Activated T-cell treated with anti-CD3 and anti-CD28 coated beads, Interleukin-2, amount 50 U/mL, for 48 hours (primary cell): ENCODE measurements at regions not wholly inside any gene's neighbourhood (a gene's known extent, or its start where the extent isn't known, plus 50 kb on each side); places are given as distances from the start of the nearest gene placed in this dataset.
"Not testable (repeated sequence)": the region's sequence is repeated elsewhere in the genome, so short reads cannot be mapped to it uniquely, and the experiment has no call there.

Experiments
- DNase-seq, 2 experiments: peaks; one replicate each; pipeline ENCODE4 v3.0.0-alpha.2; 2020

DNA sequence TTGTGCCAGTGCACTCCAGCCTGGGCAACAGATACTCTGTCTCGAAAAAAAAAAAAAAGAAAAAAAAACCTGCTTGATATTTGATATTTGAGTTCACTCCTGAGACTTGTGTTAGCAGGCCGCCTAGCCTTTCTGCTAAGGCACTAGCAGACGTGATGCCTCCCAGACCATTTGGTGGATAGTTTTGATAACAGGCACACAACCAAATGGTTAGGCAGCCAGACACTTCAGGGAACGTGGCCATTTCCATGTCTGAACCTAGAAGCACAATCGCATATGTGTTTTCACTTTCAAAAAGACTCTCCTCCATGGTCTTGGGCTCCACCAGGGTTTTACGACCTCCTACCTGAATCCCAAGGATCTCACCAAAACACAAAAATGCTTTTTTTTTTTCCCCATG is 1319.5 kb downstream of the BRINP3 start:
- DNase-seq, result no peak

DNA sequence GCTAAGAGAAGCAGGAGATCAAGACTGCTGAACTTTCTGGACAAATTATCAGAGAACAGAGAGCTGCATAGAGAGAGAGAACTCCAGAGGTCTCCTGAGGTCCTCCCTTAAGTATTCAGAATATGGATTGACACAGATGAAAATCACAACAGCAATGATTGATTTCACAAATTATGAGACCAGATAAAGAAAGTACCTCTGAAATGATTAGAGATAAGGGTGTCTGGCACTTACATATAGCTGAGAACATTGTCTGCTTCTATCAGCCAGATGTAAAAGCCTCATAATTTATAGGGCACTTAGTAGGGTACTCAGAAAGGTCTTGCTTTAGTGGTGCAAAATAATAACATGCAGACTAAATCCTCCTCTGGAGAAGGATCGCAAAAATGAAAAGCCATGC is 1301.8 kb downstream of the BRINP3 start:
- DNase-seq, result no peak

GRCh38 chr1:189180057-189180456 is 1297.6 kb downstream of the BRINP3 start:
- no peak for DNase-seq

DNA sequence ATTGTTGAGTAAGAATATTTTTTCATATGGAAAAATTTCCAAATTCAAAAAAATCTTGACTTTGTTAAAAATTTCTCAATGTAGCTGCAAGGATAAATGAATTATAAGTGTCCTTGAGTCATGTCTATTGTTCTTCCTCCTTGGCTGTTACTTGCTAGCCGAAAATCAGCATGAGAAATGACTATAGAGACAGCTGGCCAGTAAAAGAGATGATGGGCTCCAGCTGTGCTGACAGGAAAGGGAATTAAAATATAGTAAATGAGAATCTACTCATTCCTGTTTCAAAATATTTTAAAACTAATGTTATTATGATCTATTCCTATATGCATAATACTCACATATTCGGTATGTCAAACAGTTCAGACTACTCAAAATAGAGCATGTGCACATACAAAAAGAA is 1292.6 kb downstream of the BRINP3 start:
- DNase-seq, result no peak

GRCh38 chr1:189192741-189193520 is 1284.7 kb downstream of the BRINP3 start:
- no peak for DNase-seq

GRCh38 chr1:189205863-189206262 is 1271.8 kb downstream of the BRINP3 start:
- DNase-seq, result no peak

DNA sequence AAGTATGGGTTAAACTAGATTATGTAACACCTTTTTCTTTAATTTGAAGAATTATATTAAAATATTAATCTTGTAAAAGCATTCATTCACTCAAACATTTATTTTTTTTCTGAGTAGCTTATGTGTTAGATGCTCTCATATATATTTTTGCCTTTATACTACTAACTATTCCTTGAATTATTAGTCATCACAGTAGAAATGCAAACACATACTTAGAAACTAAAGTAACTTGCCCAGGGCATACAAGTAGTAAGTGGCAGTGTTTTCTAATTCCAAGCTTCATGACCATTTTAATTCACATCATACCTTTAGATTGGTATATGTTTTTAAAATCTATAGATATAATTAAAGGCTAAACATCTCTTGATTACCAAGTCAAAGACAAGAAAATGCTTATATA is 1271.0 kb downstream of the BRINP3 start:
- no peak for DNase-seq

DNA sequence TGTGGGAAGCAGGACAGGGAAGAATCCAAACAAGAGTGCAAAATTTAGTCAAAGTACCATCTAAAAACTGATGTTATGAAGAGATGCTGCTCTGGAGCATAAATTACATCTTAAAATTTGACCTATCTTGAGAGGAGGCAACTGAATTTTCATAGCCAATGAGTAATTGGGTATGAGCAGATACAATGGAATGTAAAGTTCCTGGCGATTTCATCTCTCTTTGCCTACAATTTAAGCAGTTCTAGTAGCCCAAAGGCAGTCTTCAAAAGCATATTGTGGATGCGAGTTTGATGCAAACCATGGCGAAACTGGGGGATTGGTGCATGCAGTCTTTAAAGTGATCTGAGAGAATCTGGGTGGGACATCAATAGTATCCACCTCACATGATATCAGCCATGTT is 1265.9 kb downstream of the BRINP3 start:
- no peak for DNase-seq

- DNase-seq, result no peak
Measured at GRCh38 chr1:189212606-189213005, 1265.1 kb downstream of the BRINP3 start.

- DNase-seq, result no peak
Measured at GRCh38 chr1:189216886-189217285, 1260.8 kb downstream of the BRINP3 start.

DNA sequence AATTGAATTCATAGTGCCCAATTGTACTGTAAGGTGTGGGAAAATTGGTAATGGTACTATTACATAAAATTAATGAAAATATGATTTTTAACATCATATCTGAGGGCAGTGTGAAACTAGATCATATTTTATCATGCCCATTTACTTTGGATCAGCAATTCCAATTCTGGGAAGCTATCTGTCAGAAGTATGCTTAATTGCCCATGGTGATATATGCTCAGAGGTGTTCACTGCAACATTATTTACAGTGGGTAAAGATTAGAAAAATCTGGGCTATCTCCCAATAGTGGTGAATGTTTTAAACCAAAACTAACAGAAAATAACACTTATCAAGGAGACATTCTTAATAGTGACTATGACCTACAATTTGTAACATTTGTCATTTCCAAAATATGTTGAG is 1260.0 kb downstream of the BRINP3 start:
- DNase-seq, result no peak

GRCh38 chr1:189220750-189221149 is 1256.9 kb downstream of the BRINP3 start:
- DNase-seq, result no peak

DNA sequence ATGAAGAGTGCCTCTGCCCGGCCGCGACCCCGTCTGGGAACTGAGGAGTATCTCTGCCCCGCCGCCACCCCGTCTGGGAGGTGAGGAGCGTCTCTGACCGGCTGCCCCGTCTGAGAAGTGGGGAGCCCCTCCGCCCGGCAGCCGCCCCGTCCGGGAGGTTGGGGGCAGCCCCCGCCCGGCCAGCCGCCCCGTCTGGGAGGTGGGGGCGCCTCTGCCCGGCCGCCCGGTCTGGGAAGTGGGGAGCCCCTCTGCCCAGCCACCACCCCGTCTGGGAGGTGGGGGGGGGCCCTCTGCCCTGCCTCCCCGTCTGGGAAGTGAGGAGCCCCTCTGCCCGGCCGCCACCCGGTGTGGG is 1251.9 kb downstream of the BRINP3 start:
- DNase-seq, result not testable (repeated sequence)

DNA sequence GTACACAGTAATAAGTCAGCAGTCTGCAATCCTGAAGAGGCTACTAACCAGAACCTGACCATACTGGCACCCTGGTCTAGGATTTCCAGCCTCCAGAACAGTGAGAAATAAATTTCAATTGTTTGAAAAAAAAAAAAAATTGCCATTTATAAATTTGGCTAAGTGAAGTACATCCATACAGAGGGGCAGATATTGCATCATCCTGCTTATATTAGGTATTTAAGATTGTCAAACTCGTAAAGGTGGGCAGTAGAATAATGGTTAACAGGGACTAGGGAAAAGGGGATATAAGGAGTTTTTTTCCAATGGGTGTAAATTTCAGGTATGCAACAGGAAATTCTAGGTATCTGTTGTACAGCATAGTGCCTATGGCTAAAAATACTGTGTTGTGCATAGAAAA is 1250.9 kb downstream of the BRINP3 start:
- no peak for DNase-seq

GRCh38 chr1:189237008-189237407 is 1240.7 kb downstream of the BRINP3 start:
- no peak for DNase-seq

DNA sequence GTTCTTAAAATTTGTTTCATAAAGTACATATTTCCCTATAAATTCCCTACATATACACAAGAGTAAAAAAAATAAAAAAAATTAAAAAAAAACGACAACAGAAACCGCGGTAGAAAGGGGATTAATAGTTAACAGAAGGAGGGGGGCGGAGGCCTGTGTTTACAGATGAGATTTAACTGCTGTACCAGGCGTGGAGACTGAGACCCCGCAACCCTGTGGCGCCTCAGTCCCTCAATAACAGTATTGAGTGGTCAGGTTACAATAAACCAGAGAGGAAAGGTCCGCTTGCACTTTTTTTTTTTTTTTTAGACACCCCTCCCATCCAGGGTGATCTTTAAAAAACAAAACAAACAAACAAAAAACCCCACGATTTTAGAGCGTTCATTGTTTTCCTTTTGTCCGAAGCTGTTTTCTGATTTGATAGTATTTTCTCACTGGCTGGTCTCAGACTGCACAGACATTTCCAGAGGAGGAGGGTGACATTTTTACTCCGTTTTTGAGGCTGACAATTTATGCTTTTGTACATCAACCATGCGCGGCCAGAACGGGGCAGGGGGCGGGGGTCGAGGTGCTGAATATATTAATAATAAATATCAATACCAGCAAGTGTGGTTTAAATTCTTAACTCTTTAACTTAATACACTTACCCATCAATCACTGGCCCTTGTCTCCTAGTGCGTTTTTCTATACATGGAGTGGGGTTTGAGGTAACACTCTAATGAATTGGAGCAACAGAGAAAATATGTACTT is 1223.9 kb downstream of the BRINP3 start:
- DNase-seq, result no peak

- not testable (repeated sequence) for DNase-seq
Measured at GRCh38 chr1:189261128-189261527, 1216.5 kb downstream of the BRINP3 start.

DNA sequence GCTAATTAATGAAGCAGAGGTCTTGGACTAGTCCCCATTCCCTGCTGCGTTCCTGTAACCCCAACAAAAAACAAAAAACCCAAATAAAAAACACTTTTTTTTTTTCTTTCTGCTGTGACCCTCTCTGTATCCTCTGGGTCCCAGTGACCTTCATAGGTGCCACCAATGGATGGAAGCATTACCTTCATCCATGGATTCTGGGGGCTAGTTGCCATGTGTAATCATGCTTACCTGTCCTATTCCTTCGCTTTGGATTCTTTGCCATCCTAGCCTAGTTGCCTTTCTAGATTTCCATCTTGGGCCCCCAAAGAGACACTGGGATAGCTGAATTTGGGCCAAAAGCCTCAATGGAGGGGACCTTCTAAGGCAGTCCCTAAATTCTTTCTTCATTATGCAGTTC is 1208.7 kb downstream of the BRINP3 start:
- no peak for DNase-seq

DNA sequence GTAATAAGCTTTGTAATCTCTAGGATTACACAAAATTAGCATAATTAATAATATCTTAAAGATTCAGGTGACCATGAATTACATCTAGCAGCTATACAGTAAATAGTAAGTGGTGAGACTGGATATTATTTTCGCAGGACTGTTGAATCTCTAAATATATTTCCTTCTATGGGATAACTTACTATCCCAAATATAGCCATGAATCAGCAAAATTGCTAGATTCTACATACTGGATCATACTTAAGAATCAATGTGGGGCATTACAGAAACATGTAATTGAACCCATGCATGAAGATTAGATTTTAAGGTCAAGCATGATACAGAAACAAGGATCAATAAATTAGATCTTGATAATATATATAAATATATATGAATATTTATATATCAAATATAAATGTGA is 1203.4 kb downstream of the BRINP3 start:
- DNase-seq, result no peak

DNA sequence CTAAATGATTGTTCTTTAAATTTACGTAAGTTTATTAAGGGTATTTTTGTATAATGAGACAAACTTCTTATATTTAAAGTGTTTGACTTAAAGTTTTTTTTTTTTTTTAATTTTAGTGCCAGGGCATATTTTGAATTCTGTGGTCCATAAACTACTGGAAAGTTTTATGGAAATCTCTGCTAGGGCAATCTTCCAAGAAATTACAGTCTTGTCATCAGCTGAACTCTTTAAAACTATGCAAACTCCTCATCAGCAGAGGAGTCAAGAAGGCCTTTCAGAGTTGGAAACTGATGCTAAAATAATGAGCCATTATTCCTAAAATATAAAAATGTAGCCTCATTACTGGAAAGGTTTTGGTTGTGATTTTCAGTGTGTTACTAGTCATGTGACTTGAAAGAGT is 1201.9 kb downstream of the BRINP3 start:
- no peak for DNase-seq

- no peak for DNase-seq
Measured at GRCh38 chr1:189289346-189289745, 1188.3 kb downstream of the BRINP3 start.

GRCh38 chr1:189301235-189301634 is 1176.4 kb downstream of the BRINP3 start:
- DNase-seq, result no peak

DNA sequence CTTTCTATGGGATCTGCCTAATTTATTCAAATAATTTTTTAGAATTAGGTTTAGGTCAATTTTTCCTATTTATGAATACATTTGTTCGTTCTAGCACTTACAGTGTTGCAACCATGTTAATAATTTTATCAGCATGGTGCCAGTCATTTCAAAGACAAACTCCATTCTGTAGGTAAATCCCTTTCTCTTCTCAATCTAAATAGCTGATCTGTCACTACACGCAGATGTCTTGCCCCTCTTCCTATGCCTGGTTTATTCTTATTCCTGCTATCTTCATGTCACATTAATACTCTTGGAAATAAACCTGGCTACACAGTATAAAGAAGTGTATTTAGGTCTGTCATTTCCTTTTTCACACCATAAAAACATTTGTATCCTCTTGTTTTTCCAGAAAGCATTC is 1172.4 kb downstream of the BRINP3 start:
- no peak for DNase-seq

DNA sequence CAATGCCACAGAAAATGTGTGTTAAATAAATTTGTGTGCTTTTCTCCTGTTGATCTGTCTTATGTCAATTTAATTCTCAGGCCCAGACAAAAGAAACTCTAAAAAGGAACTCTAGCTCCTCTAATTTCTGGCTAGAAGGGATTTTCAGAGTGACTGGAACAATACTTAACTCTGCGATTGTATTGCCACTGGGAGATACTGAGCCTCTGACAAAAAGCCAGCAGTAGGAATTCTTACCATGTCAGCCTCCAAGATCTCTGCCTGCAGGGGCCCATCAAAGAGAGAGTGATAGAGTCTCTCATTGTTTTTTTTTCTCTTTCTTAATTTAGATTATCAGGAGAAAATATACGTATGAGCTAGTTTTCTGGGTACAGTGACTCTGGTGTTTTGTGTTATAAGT is 1165.7 kb downstream of the BRINP3 start:
- DNase-seq, result no peak

GRCh38 chr1:189312499-189312898 is 1165.2 kb downstream of the BRINP3 start:
- no peak for DNase-seq
